ENCODE measurements at regions not wholly inside any gene's neighbourhood (a gene's known extent, or its start where the extent isn't known, plus 50 kb on each side); places are given as distances from the start of the nearest gene placed in this dataset.
"Not testable (repeated sequence)": the region's sequence is repeated elsewhere in the genome, so short reads cannot be mapped to it uniquely, and the experiment has no call there.

DNA sequence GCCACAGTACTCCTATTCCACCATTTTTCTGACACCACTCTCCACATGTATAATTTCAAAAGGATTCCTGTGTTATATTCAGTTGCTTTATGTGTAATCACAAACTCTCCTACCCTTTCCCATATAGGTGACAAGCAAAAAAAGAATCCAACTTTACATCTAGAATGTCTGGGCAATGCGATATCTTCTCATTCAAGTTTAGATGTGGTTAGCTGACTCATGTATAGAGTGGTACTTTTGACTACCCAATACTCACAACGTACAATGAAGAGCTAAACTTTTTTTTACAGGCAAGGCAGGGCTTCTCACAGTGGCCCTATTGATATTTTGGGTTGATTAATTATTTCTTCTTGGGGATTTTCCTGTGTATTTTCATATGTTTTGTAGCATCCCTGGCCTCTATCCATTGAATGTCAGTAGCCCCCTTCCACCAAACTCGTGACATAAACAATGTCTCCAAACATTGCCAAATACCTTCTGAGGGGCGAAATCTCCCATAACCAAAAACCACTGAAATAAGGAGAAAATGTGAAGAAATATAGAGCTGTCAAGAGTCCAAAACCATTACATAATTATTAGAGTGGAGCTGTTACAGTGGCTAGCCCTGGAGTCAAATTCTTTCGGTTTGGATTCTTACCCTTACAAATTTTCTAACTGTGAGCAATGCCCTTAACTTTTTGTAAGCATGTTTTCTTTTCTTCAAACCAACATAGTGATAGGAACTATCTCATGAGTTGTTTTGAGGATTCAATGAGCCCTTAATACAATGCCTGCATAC, 342.6 kb downstream of the NSUN3 start:
- no peak for DNase-seq (ENCODE audit: low read depth in 3 of 3, low spot score in 1 of 3)

DNA sequence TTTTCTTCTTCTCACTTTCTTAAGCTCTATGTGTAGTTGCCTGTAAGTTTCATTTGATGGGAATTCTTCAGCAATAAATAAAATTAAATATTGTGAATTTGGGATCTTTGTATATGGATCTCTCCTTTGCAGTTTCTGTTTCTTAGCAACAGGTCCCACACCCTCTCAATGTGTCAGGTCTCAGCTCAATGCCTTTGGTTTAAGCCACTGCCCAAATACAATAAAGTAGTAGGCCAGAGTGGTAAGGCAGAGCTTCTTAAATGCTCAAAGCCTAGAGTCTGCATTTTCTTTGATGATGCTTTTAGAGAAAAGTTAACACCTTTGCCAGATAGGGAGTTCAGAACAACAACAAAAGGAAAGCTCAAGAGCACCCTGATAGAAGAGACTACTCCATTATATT, 343.7 kb downstream of the NSUN3 start:
- DNase-seq (ENCODE audit: low read depth in 3 of 3, low spot score in 1 of 3) = no peak

DNA sequence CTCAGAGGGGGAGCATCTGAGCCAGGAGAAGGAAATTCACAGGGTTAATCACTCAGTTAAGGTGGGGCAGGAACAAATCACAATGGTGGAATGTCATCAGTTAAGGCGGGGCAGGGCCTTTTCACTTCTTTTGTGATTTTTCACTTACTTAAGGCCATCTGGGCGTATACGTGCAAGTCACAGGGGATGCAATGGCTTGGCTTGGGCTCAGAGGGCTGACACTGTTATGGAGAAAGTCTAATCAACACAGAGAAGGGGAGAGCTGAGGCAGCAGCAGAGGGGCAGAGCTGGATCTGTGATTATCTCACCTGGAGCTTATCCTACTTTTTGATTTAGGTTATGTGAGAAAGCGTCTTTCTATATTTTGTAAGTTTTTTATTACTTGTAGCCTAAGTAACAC, 350.1 kb downstream of the NSUN3 start:
- not testable (repeated sequence) for DNase-seq (ENCODE audit: low read depth in 3 of 3, low spot score in 1 of 3)

DNA sequence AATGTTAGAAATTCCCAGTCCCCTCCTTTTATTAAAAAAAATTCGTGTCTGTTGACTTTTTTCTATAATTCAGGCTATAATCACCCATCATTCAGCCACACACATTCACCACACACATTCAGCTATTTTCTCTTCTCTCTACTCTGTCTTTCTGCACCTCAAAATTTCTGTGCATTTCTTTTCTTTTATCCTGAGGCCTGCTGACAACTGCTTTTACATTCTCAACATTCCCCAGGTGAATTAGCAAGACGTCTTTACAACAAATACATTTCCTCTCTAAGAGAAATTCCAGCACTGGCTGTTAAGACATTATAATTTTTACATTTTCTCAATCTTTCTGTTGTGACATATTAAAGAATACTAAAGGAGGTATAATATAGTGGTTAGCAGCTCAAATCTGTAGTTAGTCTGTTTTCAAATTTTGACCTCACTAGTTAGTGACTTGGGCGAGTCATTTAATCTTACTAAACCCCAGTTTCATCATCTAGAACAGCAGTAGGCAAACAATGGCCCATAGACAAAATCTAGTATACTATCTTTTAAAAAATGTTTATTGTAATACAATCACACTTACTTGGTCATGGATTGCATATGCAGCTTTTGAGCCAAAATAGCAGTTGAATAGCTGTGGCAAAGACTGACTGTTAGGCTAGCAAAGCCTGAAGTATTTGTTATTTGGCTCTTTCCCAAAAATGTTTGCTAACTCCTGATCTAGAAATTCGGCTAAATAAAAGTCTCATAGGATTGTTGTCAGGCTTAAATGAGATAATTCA, 350.7 kb downstream of the NSUN3 start:
- DNase-seq (ENCODE audit: low read depth in 3 of 3, low spot score in 1 of 3) = no peak

DNA sequence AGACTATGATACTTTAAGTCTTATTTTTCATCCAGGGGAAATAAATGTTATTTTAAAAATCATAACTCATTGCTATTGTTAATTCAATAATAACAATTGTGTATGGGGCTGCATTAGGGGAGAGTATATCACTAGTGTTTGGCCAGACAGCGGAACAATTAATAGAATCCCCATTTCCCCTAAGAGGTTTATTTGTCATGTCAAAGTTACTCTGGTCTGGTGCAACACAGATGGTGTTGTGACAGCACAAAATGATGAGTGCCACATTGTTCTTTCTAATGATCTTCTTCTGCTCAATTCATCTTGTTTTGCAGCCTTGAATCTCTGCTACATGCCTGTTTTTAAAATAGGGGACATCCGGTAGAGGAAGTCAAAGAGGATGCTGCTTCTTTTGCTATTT, 351.6 kb downstream of the NSUN3 start:
- no peak for DNase-seq (ENCODE audit: low read depth in 3 of 3, low spot score in 1 of 3)

DNA sequence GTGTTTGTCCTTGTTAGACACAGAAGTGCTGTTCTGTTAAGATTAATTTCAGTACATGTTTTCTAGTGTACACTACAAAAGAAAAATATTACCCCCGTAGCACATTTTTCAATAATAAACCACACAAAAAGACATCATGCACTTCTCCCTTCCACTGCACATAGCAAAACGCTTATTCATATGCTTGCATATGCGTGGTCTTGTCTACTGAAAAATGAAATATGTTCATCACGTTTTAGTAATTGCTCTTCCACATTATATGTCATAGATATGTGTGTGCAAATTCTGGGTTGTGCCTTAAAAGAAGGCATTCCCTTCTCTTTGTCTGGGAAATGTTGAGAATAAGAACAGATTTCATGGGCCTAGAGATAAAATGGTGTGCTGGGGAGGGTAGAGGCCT, 353.9 kb downstream of the NSUN3 start:
- DNase-seq (ENCODE audit: low read depth in 3 of 3, low spot score in 1 of 3) = no peak

DNA sequence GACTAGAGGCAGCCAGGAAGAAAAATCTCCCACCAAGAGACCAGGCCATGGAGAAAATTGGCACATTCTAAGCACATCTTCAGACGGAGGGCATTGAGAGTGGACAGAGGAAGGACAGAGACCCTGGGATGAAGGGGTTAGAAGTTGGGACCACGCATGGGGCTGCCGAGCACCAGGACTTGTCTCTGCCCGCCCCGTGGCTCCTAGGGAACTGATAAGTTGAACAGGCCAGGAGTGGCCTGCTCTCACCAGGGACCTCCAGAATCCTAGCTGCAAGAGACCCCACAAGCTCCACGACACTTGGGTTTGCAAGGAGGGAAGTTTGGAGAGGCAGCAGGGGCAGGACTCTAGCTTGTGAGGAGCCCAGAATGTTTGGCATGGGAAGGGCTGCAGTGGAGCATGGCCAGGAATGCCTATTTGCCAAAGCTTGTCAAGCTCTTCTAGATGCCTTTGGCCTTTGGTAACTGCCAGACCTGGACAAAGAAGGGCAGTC, 355.1 kb downstream of the NSUN3 start:
- no peak for DNase-seq (ENCODE audit: low read depth in 3 of 3, low spot score in 1 of 3)

DNA sequence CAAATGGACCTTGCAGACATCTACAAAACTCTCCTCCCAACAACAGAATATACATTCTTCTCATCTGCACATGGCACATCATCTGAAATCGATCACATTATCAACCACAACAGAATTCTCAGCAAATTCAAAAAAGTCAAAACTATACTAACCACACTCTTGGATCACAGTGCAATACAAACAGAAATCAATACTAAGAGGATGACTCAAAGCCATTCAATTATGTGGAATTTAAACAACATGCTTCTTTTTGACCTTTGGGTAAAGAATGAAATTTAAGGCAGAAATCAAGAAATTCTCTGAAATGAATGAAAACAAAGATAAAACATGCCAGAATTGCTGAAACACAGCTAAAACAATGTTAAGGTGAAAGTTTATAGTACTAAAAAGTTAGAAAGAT, 358.1 kb downstream of the NSUN3 start:
- no peak for DNase-seq (ENCODE audit: low read depth in 3 of 3, low spot score in 1 of 3)

DNA sequence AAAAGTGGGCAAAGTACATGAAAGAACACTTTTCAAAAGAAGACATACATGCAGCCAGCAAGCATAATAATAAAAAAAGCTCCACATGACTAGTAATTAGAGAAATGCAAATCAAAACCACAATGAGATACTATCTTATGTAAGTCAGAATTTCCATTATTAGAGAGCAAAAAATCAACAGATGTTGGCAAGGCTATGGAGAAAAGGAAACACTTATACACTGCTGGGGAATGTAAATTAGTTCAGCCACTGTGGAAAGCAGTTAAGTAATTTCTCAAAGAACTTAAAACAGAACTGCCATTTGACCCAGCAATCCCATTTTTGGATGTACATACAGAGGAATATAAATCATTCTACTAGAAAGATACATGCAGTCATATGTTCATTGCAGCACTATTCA, 360.7 kb downstream of the NSUN3 start:
- no peak for DNase-seq (ENCODE audit: low read depth in 3 of 3, low spot score in 1 of 3)

DNA sequence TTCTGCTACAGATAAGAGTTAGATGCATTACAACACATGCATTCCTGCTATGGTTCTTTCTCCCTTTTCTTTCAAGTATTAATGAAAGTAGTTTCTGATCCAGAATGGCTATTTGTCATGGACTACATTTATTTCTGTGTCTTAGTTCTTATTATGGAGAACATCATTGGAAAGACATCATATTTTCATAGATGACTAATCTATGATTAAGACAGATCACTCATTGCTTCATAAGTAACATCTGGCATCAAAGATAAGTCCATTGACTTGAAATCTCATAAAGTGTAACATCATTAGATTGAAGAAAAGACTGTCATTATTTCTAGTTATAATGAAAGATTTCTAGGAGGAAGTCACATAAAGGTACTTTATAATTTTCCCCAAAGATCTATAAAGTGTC, 366.7 kb downstream of the NSUN3 start:
- no peak for DNase-seq (ENCODE audit: low read depth in 3 of 3, low spot score in 1 of 3)

DNA sequence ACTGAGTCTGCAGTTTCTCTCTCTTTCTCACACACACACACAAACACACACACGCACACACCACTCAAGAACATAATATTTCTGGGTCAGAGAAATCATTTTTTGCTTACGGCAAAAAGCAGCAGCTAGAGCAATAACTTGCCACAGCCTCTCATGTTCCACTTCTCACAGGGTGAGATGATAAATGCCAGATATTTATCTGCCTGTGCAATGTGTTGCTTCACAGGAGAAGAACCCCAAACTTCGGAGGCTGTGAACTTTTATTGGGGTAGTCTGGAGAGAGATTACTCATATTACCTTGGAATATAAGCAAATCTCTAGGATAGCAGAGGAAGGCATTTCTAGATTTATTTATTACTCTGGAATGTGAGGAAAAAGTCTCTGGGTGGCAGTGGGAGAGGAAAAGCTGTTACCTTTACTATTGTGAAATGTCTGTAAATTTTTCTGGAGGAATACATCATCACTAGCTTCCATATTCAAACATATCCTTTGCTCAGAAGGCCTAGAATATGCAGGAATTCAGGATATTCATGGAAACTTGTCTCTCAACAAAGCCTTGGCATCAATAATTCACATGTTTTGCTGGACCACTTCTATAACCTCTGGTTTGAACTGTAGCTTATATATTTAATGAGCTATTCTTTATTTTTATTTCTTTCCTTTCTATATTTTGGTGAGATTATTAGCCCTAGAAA, 369.2 kb downstream of the NSUN3 start:
- DNase-seq (ENCODE audit: low read depth in 3 of 3, low spot score in 1 of 3) = no peak

DNA sequence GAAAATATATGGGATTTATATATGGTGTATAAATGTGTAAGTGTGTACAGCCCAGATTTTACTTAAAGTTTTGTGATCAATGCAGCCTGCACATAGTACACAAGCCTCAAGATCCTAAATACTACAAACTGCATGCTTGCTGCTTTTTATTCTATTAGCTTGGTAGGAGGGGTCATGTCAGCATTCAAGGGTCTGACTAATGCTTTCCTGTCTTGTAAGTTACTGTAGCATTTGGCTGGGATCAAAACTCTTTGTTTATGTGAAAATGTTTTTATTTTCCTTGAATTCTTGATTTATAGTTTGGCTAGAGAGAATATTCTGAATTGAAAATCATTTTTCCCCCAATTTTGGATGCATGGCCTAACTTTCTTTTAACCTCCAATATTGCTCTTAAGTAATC, 370.9 kb downstream of the NSUN3 start:
- no peak for DNase-seq (ENCODE audit: low read depth in 3 of 3, low spot score in 1 of 3)

DNA sequence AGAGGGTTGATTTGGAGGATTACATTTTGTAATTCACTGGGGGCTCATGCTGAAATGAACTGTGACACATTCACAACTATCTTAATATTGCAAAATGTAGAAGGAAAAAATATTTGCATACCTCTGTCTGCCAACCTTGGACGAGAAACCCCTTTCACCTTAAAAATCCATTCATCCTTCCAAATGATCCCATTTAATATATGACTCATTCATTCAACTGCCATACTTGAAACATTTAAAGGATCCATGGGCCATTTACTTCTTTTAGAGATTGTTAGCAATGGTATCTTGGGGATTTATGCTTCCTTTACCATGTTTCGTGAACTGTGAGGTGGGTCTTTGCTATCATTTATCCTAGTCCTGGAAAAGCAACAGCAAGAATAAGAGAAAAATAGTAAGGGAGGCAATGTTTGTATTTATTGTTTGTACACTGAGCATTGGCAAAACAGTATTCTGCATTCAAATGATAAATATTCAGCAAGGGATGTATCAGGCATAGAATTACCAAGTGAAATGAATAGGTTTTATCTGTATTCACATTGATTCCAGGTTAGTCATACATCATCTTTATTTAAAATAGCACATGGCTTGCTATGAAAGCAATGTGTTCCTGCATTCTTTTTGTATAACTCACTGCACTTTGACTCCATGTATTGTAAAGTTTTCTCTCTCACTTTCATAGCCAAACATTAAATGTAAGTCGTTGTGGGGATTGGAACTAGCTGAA, 378.1 kb downstream of the NSUN3 start:
- DNase-seq (ENCODE audit: low read depth in 3 of 3, low spot score in 1 of 3) = no peak

DNA sequence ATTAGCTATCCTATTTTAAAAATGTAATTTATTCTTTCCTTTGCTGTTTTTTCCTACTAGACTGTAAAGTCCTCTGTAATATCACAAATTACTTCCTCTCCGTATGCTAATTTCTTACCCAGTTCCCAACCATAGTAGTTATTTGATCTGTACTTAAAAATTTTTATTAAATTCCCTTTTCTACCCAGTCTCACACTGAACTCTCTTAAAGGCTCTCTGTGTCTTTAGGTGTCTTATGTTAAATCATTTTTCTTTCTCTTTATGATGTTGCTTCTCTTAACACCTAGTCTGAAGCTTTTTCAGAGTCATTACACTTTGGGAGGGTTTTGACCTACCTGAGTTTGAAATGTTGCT, 378.6 kb downstream of the NSUN3 start:
- no peak for DNase-seq (ENCODE audit: low read depth in 3 of 3, low spot score in 1 of 3)

DNA sequence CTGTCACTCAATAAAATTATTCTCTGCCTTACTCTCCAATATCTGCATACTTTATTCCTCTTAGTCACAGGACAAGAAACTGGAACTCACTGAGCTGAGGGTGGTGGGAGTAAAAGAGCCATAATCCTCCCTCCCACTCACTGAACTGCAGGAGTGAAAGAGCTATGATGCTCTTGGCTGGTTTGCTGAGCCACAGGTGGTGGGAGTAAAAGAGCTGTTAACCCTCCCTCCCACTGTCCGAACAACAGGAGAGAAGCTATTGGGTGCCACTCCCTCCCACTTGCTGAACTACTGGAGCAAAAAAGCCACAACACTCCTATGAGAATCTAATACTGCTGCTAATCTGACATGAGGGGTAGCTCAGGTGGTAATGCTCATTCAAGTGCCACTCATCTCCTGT, 391.0 kb downstream of the NSUN3 start:
- no peak for DNase-seq (ENCODE audit: low read depth in 3 of 3, low spot score in 1 of 3)

DNA sequence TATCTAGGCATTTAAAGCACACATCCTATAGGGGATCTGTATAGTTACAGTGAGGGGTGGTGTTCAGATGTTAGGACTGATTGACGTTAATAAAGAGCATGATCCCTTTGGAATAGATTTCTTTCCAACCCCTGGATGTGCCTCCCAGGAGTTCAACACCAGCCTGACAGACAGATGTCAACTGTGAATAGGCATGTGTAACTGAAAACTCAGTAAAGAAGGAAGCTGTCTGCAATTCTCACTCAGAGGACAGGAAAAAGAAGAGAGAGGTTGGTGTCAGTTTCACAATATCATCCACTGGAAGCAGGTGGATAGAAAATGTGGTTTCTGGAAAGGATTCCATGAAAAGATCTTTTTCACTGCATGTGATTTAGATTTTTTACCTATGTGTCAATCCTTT, 396.3 kb downstream of the NSUN3 start:
- no peak for DNase-seq (ENCODE audit: low read depth in 3 of 3, low spot score in 1 of 3)

DNA sequence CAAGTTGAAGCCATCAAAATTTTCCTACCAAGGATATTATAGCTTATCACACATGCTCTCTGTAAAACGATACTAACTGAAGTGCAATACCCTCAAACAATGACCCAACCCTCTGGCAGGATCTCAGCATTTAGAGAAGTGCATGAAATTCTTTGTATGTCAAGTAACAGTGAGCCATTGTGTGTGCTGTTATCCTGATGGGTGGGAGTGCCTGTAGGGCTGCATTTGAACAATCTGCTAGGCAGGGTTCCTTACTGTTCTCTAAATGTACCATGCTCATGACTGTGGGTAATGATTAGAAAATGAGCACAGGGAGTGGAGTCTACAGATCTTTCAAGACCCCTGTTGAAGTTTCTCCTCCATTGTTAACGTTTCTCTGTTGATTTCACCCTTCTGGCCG, 398.1 kb downstream of the NSUN3 start:
- no peak for DNase-seq (ENCODE audit: low read depth in 3 of 3, low spot score in 1 of 3)

DNA sequence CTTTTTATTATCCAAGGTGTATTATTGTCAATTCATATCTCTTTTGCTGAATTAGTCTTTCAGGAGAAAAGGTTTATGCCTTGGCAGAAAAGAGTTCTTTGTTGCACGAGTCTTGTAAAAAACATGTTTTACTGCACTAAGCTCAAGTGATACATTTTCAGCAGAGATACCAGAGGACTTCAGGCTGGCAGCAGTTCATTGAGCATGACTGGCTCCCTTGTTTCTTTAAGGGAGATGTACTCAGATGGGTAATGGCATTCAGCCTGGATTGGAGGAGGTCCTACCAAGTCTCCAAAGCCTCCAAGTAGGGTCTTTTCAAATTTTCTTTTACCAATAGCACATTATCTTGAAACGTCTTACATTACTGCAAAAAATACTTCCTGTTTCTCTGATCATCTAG, 400.1 kb downstream of the NSUN3 start:
- DNase-seq (ENCODE audit: low read depth in 3 of 3, low spot score in 1 of 3) = no peak

DNA sequence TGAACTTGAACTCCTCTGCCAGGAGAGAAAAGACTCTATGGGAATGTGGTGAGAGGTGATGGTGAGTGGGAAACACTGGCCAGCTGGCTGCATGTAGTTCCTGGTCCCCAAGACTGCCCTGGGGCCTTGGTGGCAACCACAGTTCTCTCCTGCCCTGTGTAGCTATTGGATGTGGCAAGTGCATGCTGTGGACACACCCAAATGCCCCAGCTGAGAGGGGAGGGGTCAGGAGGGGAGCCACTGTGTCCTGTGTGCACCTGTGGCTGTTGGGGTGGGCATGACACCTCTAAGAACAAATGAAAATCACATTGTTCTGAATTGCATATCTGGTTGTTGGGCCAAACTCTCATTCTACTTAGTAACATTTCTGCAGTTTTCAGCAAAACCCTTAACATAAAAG, 409.6 kb downstream of the NSUN3 start:
- no peak for DNase-seq (ENCODE audit: low read depth in 3 of 3, low spot score in 1 of 3)

DNA sequence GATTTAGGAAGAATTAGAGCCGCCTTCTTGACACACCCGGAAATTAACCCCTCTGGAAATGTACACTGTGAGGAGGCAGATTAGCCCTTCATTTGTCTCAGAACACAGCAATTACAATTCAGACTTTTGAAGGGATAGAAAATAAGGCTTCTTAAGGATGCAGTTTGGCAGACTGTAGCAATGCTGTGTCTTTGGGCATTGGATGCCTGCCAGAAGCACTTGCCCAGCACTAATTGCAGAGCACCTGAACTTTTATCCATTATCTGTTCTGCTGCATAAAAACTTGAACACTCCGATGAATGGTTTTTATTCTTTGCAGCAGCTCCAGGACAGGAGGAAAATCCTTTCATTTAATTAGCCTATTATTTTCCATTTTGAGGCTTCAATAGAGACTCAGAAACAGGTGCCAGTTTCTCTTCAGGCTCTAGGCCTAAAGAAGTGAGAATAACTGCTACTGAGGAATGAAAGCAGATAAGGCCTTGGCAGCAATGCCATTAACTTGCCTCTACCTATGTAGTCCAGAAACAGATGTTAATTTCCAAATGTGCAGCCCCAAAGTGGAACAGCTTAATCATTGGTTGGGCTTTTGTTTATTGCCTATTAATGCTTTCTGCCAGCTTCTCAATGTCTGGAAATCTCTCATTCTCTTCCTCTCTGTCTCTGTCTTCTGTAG, 418.5 kb downstream of the NSUN3 start:
- no peak for DNase-seq (ENCODE audit: low read depth in 3 of 3, low spot score in 1 of 3)

DNA sequence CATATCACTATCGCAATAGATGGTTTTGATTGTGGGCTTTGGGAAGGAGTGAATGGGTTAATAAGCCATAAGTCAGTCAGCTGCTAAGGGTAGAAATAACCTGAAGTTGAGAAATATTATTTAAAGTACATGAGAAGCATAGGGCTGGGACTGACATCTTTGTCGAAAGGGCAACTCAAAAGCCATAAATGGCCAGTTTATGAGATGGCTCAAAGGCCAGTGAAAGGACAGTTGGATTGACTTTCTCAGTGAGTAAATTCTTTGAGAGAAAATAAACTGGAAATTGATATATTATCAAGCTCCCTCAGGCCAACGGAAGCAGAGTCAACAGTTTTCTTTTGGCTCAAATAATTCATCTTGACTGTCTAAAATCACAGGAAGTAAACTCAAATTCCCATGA, 419.8 kb downstream of the NSUN3 start:
- DNase-seq (ENCODE audit: low read depth in 3 of 3, low spot score in 1 of 3) = no peak
